ENCODE measurements at regions not wholly inside any gene's neighbourhood (a gene's known extent, or its start where the extent isn't known, plus 50 kb on each side); places are given as distances from the start of the nearest gene placed in this dataset.

DNA sequence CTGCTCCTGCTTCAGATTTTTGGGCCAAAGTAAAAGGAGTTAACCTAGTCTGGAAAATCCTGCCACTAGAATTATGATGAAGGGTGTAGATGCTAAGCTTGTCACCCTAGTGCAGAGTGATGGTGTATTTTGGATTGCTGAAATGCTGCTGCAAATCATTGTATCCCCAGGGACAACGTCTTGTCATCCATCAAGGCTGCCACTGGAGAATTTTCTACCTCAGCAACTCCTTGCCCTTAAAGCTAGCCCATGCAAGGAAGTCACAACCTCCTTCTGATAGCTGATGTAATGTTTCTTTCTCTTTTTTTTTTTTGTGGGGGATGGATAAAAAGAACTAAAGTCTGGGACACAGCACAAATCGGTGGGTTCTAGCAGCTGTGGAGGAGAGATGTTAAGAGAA is 139.4 kb upstream of the FRMD6 start:
- no peak for DNase-seq

DNA sequence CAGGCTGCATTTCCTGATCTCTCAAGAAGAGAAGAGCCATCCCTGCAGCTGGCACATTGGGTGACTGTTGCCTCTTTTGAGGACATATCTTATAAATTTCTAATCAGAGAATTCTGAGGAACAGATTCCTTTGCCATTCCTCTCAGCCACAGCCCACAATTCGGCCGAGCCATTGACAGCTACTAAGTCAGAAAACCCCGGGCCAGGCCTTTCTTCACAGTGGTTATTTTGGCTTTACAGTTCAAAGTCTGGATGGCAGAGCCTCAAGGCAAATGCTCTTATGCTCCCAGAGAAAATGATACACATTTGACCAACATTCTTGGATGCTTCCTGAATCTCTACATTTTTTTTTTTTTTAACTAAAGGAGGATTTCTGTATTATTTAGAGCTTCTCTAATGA is 138.4 kb upstream of the FRMD6 start:
- DNase-seq: no peak

DNA sequence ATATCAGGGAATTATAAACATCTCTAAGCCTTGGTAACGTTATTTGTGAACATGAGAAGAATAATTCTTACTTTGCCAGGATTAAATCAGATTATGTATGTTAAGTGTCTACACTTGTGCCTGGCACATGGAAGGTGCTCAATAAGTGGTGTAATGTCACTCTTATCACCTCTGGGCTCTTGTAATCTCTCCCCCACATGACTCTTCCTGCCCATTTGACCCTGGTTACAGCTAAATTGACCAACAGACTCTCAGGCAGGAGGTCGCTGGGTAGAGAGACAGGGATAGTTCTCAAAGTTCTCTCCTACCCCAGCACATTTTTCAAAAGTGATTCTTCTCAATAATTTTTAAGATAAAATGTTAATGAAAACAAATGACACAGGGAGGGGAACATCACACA is 137.8 kb upstream of the FRMD6 start:
- no peak for DNase-seq

DNA sequence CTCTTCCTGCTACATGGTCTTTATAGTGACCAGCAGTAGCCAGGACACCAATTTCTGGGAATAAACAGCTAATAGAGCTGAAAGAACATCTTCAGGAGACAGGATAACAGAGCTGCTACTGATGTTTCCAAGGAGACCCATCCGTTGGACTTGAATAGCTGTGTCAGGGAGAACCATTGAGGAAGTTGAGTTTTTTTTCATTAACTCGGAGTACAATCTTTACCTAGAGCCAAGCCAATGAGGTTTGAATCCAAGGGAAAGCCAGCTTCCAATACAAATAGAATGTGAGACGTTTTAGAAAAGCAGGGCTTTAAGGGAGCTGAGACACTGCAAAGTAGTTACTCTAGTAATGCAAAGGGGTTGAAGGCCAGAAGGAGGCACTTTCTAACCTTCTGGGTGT is 136.1 kb upstream of the FRMD6 start:
- DNase-seq: no peak

GRCh38 chr14:51516706-51517395 is 134.9 kb upstream of the FRMD6 start:
- DNase-seq: no peak

DNA sequence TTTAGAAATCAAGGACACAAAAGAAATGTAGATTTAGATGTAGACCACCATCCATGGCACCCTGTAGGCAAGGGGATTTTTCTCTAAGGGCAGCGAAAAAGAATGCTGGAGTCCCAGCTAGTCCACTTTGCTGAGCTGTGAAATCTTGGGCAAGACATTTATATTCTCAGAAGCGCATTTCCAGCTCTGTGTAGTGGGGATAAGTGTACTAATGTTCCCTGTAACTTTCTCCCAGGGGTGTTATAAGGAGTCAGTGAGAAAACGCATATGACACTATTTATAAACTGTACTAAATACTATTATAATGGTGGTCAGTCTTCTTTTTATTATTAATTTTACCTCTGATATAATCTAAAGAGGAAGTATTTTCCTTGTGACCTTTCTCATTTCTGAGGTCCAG is 133.4 kb upstream of the FRMD6 start:
- DNase-seq: no peak

DNA sequence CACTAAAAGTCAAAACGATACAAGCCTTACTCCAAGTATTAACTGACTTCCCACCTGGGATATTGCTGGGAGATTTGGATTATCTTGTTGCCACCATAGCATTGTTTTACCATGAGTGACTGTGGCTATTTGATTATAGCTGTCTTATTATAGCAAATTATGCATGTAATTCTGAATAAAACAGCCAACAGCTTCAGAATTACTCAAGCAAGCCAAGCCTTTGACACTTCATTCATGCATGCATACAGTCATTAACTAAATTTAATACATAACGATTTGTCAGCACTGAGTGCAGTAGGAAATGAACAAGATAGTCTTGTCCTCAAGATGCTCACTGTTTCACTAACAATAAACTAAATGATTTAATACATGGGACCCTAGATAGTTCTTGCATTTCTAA is 133.0 kb upstream of the FRMD6 start:
- DNase-seq: no peak

- no peak for DNase-seq
Observed at GRCh38 chr14:51520087-51520486, 131.6 kb upstream of the FRMD6 start.

- no peak for DNase-seq
Observed at GRCh38 chr14:51521764-51522163, 129.9 kb upstream of the FRMD6 start.

- no peak for DNase-seq
Observed at GRCh38 chr14:51523243-51523642, 128.5 kb upstream of the FRMD6 start.

GRCh38 chr14:51525739-51526138 is 126.0 kb upstream of the FRMD6 start:
- DNase-seq: no peak

DNA sequence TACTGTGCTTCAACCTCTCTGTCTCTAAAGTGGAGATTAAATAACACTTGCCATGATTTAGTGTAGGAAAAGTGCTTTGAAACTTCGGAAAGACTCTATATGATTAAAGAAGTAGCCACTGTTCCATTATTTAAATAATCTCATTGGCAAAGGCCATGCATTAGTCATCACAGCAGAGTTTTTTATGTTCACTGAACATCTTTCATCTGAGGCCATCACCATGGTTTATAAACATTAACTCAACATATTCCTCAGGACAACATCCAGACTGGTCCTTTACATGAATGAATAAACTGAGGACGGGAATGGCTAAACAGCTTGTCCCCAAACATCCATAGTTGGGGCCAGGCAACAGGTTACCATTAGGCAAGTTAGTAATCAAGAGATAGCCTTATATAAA is 124.6 kb upstream of the FRMD6 start:
- DNase-seq: no peak

GRCh38 chr14:51529736-51530135 is 122.0 kb upstream of the FRMD6 start:
- no peak for DNase-seq

DNA sequence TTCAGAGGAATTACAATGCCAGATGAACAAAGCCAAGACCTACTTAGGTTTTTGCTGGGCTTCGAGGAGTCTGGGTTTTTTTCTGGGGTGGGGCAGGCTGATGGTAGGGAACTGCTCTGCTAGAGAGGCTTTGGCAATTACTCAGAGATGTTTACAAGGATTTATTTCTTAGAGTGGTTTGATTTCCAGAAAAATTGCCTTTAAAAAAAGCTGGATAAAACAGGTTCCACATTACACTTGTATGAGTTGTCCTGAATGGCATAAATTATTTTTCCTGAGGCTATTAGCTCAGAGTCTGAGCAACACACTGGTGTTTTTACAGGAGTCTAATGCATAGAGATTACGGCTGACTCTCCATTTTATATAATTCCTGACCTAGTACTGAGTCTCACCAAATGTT is 118.5 kb upstream of the FRMD6 start:
- DNase-seq: no peak

DNA sequence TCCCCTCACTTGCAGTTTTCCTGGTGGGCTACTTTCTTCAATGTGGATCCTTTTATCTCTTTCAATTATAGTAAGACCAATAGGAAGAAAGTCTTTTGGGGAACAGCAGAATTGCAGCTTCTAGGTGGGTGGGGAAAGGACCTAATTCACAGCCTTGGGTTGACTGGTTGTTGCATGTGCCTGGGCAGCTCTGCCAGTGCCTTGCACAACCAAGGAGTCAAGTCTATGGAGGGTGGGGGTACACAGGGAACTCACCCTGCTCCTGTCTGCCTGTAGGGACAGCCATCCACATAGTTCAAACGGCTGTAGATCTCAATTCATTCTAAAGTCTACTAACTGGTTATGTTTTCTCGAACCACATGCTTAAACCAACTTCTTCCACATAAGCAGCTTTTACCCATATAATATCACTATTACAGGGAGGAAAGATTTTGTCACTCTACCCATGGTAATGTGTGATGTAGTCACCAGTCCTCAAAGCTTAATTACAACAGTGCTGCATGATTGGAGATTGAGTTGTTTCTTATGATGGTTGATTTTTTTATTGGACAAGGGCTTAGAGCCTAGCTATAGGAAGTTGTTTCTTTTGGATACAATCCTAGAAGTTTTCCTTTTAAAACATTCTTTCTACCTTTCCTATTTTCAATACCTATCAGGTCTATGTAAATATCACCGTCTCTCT is 117.7 kb upstream of the FRMD6 start:
- no peak for DNase-seq

DNA sequence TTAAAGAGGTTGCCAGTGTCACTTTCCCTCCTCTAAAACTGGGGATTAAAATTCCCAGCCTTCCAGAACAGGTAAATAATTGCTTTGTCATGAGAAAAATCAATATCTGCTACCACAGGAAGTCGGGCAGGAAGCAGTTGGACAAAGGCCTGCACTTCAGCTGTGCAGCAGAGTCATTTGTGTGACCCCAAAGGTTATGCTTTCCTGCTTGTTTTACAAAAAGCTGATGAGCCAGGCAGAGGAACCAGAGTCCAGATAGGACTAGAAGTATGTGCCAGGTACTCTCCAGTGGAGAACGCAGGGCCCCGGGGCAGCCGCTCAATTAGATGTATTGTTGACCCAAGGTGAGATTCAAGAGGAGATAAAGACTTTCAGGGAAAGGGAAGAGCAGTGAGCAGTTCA is 117.1 kb upstream of the FRMD6 start:
- DNase-seq: no peak

- no peak for DNase-seq
Observed at GRCh38 chr14:51535443-51536044, 116.2 kb upstream of the FRMD6 start.

- no peak for DNase-seq
Observed at GRCh38 chr14:51538973-51539372, 112.7 kb upstream of the FRMD6 start.

DNA sequence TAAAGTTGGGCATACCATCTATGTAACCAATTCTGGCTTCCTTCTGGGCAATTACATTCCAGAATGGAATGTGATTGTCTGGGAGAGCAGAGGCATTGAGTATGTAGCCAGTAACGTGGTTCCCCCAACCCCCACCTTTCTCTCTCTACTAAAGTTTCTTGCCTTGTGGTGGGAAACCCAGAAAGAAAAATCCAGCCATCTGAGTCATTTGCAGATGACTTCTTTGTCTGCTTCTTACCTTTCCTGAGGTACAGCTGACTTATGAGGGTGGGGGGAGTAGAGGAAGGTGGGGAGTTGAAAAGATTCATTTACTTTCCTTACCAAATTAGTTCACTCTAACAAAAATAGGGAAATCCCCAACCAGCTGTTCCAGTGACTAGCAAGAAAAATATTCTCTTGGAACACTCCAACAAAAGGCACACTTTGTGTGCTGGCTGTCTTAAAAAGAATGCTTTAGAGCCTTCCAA is 112.1 kb upstream of the FRMD6 start:
- no peak for DNase-seq

DNA sequence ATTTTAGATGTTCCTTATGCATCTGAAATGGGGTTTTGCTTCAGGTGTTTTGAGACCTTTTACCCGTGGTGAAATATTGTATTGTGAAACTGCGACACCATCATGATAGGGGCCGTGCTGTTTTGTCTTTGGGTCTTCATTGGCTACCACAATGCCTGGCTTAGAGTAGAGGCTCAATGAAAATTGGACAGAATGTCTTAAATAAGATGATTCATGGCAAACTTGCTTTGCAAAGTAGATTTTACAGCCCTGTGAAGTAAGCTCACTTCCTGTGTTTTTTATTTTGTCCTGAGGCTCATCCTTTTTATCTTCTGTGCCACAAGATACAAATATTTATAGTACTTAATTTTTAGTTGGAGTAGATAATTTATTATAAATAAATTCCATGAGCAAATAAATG is 111.3 kb upstream of the FRMD6 start:
- DNase-seq: no peak

- no peak for DNase-seq
Observed at GRCh38 chr14:51544471-51544870, 107.2 kb upstream of the FRMD6 start.

GRCh38 chr14:51544901-51545300 is 106.8 kb upstream of the FRMD6 start:
- DNase-seq: no peak

GRCh38 chr14:51545396-51545795 is 106.3 kb upstream of the FRMD6 start:
- DNase-seq: no peak
